ENCODE measurements at regions not wholly inside any gene's neighbourhood (a gene's known extent, or its start where the extent isn't known, plus 50 kb on each side); places are given as distances from the start of the nearest gene placed in this dataset.

- Mint-ChIP-seq H3K36me3 (no peaks in the 10 kb centered on the region), H3K9me3 (no peaks in the 10 kb centered on the region), H3K4me3 (no peak overlapping the region)
Observed at GRCh38 chr10:125514206-125515162, 168.5 kb downstream of the TEX36 start.

GRCh38 chr10:125513429-125514182, 169.4 kb downstream of the TEX36 start:
- Mint-ChIP-seq H3K4me1 (ENCODE audit: unreplicated experiment) (peaks cover 20% of the 10 kb centered on the region), H3K9me3 (no peaks in the 10 kb centered on the region), H3K27ac (peak overlapping the region; percentile 36)

More at GRCh38 chr10:125514206-125515162, 168.5 kb downstream of the TEX36 start:
- Mint-ChIP-seq H3K4me1 (ENCODE audit: unreplicated experiment) (peaks cover 20% of the 10 kb centered on the region), H3K27ac (peak overlapping the region; percentile 36), H3K27me3 (no peaks in the 10 kb centered on the region)
- DNase-seq (ENCODE audit: extremely low spot score, unreplicated experiment) = no peak
- TF ChIP-seq, protein P1, sequence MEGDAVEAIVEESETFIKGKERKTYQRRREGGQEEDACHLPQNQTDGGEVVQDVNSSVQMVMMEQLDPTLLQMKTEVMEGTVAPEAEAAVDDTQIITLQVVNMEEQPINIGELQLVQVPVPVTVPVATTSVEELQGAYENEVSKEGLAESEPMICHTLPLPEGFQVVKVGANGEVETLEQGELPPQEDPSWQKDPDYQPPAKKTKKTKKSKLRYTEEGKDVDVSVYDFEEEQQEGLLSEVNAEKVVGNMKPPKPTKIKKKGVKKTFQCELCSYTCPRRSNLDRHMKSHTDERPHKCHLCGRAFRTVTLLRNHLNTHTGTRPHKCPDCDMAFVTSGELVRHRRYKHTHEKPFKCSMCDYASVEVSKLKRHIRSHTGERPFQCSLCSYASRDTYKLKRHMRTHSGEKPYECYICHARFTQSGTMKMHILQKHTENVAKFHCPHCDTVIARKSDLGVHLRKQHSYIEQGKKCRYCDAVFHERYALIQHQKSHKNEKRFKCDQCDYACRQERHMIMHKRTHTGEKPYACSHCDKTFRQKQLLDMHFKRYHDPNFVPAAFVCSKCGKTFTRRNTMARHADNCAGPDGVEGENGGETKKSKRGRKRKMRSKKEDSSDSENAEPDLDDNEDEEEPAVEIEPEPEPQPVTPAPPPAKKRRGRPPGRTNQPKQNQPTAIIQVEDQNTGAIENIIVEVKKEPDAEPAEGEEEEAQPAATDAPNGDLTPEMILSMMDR (conservative IDR thresholded peaks at IDR 0.05) = no peak

DNA sequence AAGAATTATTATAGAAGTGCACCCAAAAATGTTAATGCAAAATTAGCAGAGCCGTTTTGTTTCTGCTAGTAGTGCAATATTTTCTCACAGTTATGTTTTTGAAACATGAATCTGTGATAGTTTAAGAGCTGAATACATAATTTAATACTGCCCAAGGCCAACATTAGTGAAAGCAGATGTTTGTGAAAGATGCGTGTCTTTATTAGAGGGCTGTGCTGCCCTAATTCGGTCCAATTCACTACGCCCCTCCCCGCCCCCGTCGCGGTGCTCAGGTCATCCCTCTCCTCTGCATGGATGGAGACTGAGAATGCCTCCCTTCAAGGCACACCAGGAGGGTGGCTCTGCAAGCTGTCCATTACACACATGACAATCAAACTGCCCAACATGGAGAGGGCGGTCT, 172.0 kb downstream of the TEX36 start:
- Mint-ChIP-seq H3K4me3 (no peak overlapping the region), H3K27me3 (no peaks in the 10 kb centered on the region), H3K4me1 (ENCODE audit: unreplicated experiment) (peaks cover 20% of the 10 kb centered on the region), H3K27ac (no peak overlapping the region), H3K36me3 (no peaks in the 10 kb centered on the region), H3K9me3 (no peaks in the 10 kb centered on the region)
- TF ChIP-seq, protein P1 (conservative IDR thresholded peaks at IDR 0.05) = no peak
- DNase-seq (ENCODE audit: extremely low spot score, unreplicated experiment) = no peak

More at GRCh38 chr10:125513429-125514182, 169.4 kb downstream of the TEX36 start:
- TF ChIP-seq, protein P1 (conservative IDR thresholded peaks at IDR 0.05) = no peak
- H3K36me3 Mint-ChIP-seq = no peaks in the 10 kb centered on the region
- H3K27me3 Mint-ChIP-seq = no peaks in the 10 kb centered on the region
- H3K4me3 Mint-ChIP-seq = no peak overlapping the region
- no peak for DNase-seq (ENCODE audit: extremely low spot score, unreplicated experiment)

- Mint-ChIP-seq H3K27ac (no peak overlapping the region), H3K27me3 (no peaks in the 10 kb centered on the region), H3K4me1 (ENCODE audit: unreplicated experiment) (no peaks in the 10 kb centered on the region), H3K9me3 (no peaks in the 10 kb centered on the region), H3K4me3 (no peak overlapping the region), H3K36me3 (no peaks in the 10 kb centered on the region)
- no peak for DNase-seq (ENCODE audit: extremely low spot score, unreplicated experiment)
- TF ChIP-seq, protein P1 (conservative IDR thresholded peaks at IDR 0.05) = no peak
Observed at GRCh38 chr10:125505648-125506047, 177.3 kb downstream of the TEX36 start.

GRCh38 chr10:125502276-125502675, 180.7 kb downstream of the TEX36 start:
- H3K4me3 Mint-ChIP-seq = no peak overlapping the region
- TF ChIP-seq, protein P1 (conservative IDR thresholded peaks at IDR 0.05) = no peak
- no peaks in the 10 kb centered on the region for H3K4me1 Mint-ChIP-seq (ENCODE audit: unreplicated experiment)
- no peaks in the 10 kb centered on the region for H3K9me3 Mint-ChIP-seq
- peaks cover 10% of the 10 kb centered on the region for H3K27me3 Mint-ChIP-seq
- DNase-seq (ENCODE audit: extremely low spot score, unreplicated experiment) = no peak
- no peak overlapping the region for H3K27ac Mint-ChIP-seq
- H3K36me3 Mint-ChIP-seq = no peaks in the 10 kb centered on the region

All from type B pancreatic cell (in vitro differentiated cells).